Tibial nerve (tissue), 4 donors: ENCODE measurements at regions not wholly inside any gene's neighbourhood (a gene's known extent, or its start where the extent isn't known, plus 50 kb on each side); places are given as distances from the start of the nearest gene placed in this dataset.
"Not testable (repeated sequence)": the region's sequence is repeated elsewhere in the genome, so short reads cannot be mapped to it uniquely, and the experiment has no call there.

Experiments used
- CTCF ChIP-seq, 5 experiments: fragments of 200-600 bp in 3 of 5; fragments of 450-650 bp in 2 of 5; sonication (generic) in 3 of 5; IDR thresholded peaks; one replicate each; pipeline ENCODE4 v1.5.1; 2016 to 2019; ENCODE audit warnings: antibody characterized with exemption in 5 of 5, mild to moderate bottlenecking in 3 of 5, moderate library complexity in 2 of 5
- EP300 ChIP-seq, 2 donors: sonication (generic); formaldehyde crosslinking; IDR thresholded peaks; one replicate each; pipeline ENCODE4 v1.6.1; 2017; ENCODE audit warnings: antibody characterized with exemption in 2 of 2, mild to moderate bottlenecking in 1 of 2
- POLR2A ChIP-seq, 2 donors: fragments of 450-650 bp; IDR thresholded peaks; one replicate each; pipeline ENCODE4 v1.6.1; 2017; ENCODE audit warnings: antibody characterized with exemption in 2 of 2, mild to moderate bottlenecking in 2 of 2, moderate library complexity in 2 of 2

GRCh38 chr3:143175940-143176894 is 56.6 kb downstream of the CHST2 start:
- TF ChIP-seq POLR2A, CTCF, EP300 (IDR thresholded peaks at IDR 0.05): not testable (repeated sequence)
